Choroid plexus epithelial cell (primary cell): ENCODE measurements at regions not wholly inside any gene's neighbourhood (a gene's known extent, or its start where the extent isn't known, plus 50 kb on each side); places are given as distances from the start of the nearest gene placed in this dataset.

ENCODE experiments used
- DNase-seq: peaks from one replicate; pipeline ENCODE4 v3.0.0-alpha.2; 2010; ENCODE audit warnings: low read depth
- H3K4me3 ChIP-seq: 2 replicates; pipeline ENCODE4 v1.5.1; 2011; ENCODE audit warnings: low read depth, mild to moderate bottlenecking, control low read depth, low read length, moderate library complexity
- CTCF ChIP-seq: conservative IDR thresholded peaks from 2 replicates; pipeline ENCODE4 v1.5.1; 2011; ENCODE audit warnings: low read depth, mild to moderate bottlenecking, control low read depth, inconsistent platforms, low read length, moderate library complexity

DNA sequence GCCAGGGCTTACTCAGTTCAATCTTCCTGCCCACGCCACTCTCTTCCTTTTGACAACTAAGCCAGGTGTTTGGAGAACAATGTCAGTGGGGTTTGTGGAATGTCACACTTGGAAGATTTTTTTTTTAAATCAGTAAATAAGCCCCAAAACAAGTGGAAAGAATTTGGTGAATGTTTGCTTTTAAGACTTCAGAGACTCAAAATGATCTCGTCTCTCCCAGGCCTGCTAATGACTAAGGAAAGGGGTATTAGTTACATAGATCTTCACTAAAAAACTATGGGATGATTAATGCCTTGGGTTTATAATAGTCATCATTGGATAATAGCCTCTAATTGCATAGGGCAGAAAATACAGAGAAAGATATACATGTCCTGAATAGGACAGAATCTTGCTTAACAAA is 166.4 kb downstream of the DMRT2 start:
- no peak for DNase-seq
- TF ChIP-seq CTCF: no peak
- no peak overlapping the region for H3K4me3 ChIP-seq

DNA sequence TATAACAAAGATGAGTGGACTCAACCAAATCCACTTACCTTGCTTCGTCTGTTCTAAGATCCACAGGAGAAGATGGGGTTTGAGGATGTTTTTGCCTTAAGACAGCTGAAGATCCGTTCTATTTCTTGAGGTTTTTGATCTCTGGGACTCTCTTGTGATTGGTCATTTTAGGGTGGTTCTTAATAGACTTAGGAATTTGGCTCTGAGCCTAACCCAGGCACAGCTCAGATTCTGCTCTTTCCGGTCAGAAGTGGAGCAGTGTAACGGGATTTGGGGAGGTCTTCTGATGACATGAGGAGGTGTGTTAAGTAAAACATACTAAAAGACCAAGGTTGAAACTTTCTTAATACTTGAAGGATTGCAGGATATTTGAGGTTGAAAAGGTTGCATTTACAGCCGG is 166.9 kb downstream of the DMRT2 start:
- TF ChIP-seq CTCF: no peak
- H3K4me3 ChIP-seq: no peak overlapping the region
- peak; percentile 40 for DNase-seq

DNA sequence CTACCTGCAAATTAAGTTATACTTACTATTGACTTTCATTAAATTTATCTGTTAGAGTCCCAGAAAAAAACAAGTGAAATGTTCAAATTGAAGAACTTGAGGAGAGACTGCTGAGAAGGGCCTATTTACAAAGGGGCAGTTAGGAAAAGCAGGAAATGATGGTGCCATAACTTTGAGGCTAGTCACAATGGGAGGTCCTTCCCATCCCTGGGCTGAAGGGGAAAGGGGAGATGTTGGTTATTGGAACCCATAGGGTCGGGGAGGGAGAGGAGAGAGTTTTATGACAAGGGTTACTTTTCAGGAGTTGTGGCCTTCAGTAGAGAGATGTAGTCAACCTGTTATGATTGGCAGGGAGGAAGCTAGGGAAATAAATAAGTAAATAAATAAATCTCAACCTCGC is 169.1 kb downstream of the DMRT2 start:
- DNase-seq: no peak

GRCh38 chr9:1221298-1221697 is 171.1 kb downstream of the DMRT2 start:
- no peak for TF ChIP-seq CTCF
- DNase-seq: no peak
- H3K4me3 ChIP-seq: no peak overlapping the region

More for the DNA sequence above, 169.1 kb downstream of the DMRT2 start:
- no peak for TF ChIP-seq CTCF
- no peak overlapping the region for H3K4me3 ChIP-seq

- DNase-seq: peak; percentile 42
- no peak for TF ChIP-seq CTCF
- no peak overlapping the region for H3K4me3 ChIP-seq
Observed at GRCh38 chr9:1222511-1222910, 172.4 kb downstream of the DMRT2 start.

- H3K4me3 ChIP-seq: no peak overlapping the region
- no peak for TF ChIP-seq CTCF
- DNase-seq: peak; percentile 87
Observed at GRCh38 chr9:1231998-1232919, 182.1 kb downstream of the DMRT2 start.

- no peak overlapping the region for H3K4me3 ChIP-seq
- DNase-seq: peak; percentile 39
- TF ChIP-seq CTCF: no peak
Observed at GRCh38 chr9:1233568-1233967, 183.4 kb downstream of the DMRT2 start.
